HL-60 (cell line): ENCODE measurements at regions not wholly inside any gene's neighbourhood (a gene's known extent, or its start where the extent isn't known, plus 50 kb on each side); places are given as distances from the start of the nearest gene placed in this dataset.

ENCODE experiments used
- DNase-seq, 2 experiments: peaks; one replicate each; pipeline ENCODE4 v3.0.0-alpha.2; 2010 to 2020; ENCODE audit warnings: low read depth in 1 of 2, low spot score in 1 of 2
- H3K27ac ChIP-seq: fragments of 250-450 bp; sonication (Bioruptor Pico); replicated peaks from 2 replicates; pipeline ENCODE4 v1.5.1; 2020; ENCODE audit warnings: mild to moderate bottlenecking, moderate library complexity
- H3K27me3 ChIP-seq: fragments of 250-450 bp; sonication (Bioruptor Pico); 2 replicates; pipeline ENCODE4 v1.5.1; 2021; ENCODE audit warnings: mild to moderate bottlenecking, moderate library complexity; ENCODE audit not compliant: insufficient read depth, poor library complexity, severe bottlenecking
- H3K4me3 ChIP-seq: replicated peaks from 2 replicates; pipeline ENCODE4 v1.5.1; 2011; ENCODE audit warnings: mild to moderate bottlenecking, control low read depth, low read length; ENCODE audit not compliant: insufficient read depth
- GABPA ChIP-seq: IDR thresholded peaks from 2 replicates; pipeline ENCODE4 v1.6.1; 2012; ENCODE audit warnings: low read depth
- POLR2AphosphoS5 ChIP-seq: IDR thresholded peaks from 2 replicates; pipeline ENCODE4 v1.6.1; 2012; ENCODE audit warnings: low read depth
- REST ChIP-seq: IDR thresholded peaks from 2 replicates; pipeline ENCODE4 v1.6.1; 2012; ENCODE audit warnings: low read depth; ENCODE audit not compliant: insufficient replicate concordance
- SPI1 ChIP-seq: IDR thresholded peaks from 2 replicates; pipeline ENCODE4 v1.6.1; 2012; ENCODE audit warnings: low read depth, mild to moderate bottlenecking, borderline replicate concordance
- TF ChIP-seq, protein P1 (sequence below): IDR thresholded peaks from one replicate; pipeline ENCODE4 v1.5.1; 2011; ENCODE audit warnings: low read length, control low read depth, inconsistent platforms; ENCODE audit not compliant: insufficient read depth

DNA sequence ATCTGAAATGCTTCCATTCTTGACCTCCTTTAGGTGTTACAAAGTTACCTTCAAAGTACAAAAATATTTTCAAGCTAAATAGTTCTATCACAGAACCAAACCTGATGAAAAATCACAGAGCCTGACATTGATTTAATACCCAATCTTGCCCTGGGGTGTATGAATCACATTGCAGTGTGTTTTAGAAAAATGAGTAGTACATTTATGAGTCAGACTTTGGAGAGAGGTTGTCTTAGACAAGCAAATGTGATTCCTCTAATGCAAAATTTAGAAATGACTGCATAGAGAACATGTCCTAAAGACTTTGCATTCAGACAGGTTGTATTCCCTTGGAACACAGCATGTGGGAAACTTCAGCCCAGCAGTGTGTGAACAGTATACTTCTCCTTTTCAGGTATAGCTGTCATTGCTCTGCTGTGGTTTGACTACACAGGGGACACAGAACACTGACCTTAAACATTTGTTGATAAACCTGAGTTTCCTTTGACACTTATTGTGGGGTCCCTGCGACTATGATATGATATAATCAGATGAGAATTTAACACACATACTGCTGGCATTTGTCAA lies 972.1 kb downstream of the JRKL start:
- no peak for TF ChIP-seq SPI1
- TF ChIP-seq, protein P1, sequence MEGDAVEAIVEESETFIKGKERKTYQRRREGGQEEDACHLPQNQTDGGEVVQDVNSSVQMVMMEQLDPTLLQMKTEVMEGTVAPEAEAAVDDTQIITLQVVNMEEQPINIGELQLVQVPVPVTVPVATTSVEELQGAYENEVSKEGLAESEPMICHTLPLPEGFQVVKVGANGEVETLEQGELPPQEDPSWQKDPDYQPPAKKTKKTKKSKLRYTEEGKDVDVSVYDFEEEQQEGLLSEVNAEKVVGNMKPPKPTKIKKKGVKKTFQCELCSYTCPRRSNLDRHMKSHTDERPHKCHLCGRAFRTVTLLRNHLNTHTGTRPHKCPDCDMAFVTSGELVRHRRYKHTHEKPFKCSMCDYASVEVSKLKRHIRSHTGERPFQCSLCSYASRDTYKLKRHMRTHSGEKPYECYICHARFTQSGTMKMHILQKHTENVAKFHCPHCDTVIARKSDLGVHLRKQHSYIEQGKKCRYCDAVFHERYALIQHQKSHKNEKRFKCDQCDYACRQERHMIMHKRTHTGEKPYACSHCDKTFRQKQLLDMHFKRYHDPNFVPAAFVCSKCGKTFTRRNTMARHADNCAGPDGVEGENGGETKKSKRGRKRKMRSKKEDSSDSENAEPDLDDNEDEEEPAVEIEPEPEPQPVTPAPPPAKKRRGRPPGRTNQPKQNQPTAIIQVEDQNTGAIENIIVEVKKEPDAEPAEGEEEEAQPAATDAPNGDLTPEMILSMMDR = no peak
- H3K27ac ChIP-seq = no peak overlapping the region
- no peak for DNase-seq
- H3K27me3 ChIP-seq = no peaks in the 10 kb centered on the region
- no peak overlapping the region for H3K4me3 ChIP-seq

DNA sequence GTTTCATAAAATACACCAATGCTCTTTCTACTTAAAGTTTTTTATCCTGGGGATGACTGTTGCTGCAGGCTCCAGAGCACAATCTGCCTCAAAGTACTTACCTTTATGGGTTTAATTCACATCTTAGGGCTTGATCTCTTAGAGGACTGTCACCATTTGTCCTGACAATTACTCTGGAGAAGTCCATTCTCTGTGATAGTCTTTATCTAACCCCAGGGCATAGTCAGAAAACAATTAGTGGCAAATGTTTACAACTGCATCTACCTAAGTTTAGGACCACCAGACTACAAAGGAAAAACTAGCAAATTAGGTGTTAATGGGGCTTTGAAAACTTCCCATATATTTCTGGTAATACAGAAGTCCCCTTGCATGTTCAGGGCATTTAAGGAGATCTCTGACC lies 973.5 kb downstream of the JRKL start:
- no peak overlapping the region for H3K4me3 ChIP-seq
- no peaks in the 10 kb centered on the region for H3K27me3 ChIP-seq
- DNase-seq = no peak
- TF ChIP-seq SPI1 (no peak), REST (no peak)
- no peak overlapping the region for H3K27ac ChIP-seq

GRCh38 chr11:97364047-97364446 lies 974.2 kb downstream of the JRKL start:
- no peak overlapping the region for H3K27ac ChIP-seq

More at GRCh38 chr11:97364047-97364446, 974.2 kb downstream of the JRKL start:
- H3K27me3 ChIP-seq = no peaks in the 10 kb centered on the region
- TF ChIP-seq, protein P1 = no peak
- TF ChIP-seq GABPA (no peak), POLR2AphosphoS5 (no peak), SPI1 (no peak), REST (no peak)
- H3K4me3 ChIP-seq = no peak overlapping the region
- no peak for DNase-seq
